NOMO-1 treated with dmso at 0.1 percent for 144 hours (cell line): ENCODE measurements at regions not wholly inside any gene's neighbourhood (a gene's known extent, or its start where the extent isn't known, plus 50 kb on each side); places are given as distances from the start of the nearest gene placed in this dataset.
"Not testable (repeated sequence)": the region's sequence is repeated elsewhere in the genome, so short reads cannot be mapped to it uniquely, and the experiment has no call there.

Experiments used
- DNase-seq: peaks from one replicate; lab custom pipeline; 2025; ENCODE audit not compliant: unreplicated experiment; lab: John Stamatoyannopoulos, UW

- no peak for DNase-seq
Measured at GRCh38 chr4:20124317-20125026, 127.2 kb upstream of the SLIT2 start.

GRCh38 chr4:20122198-20122988 is 129.3 kb upstream of the SLIT2 start:
- DNase-seq, result no peak

DNA sequence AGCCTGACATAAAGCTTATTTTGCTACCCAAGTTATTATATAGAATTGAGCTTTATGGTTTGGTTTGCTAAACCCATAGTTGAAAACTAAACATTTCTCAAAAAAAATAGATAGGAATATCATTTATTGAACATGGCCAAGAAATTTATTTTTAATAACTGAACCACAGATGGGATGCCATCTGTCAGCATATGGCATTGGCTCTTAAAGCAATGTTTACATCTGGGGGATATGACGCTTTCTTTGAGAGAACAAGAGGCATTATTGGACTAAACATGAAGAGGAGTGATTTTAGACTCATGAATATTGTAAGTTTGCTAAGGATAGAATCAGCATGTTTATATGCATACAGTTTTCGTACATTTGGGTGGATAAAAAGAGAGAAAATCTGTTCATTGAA is 132.6 kb upstream of the SLIT2 start:
- no peak for DNase-seq

- no peak for DNase-seq
Measured at GRCh38 chr4:20109391-20109790, 142.3 kb upstream of the SLIT2 start.

DNA sequence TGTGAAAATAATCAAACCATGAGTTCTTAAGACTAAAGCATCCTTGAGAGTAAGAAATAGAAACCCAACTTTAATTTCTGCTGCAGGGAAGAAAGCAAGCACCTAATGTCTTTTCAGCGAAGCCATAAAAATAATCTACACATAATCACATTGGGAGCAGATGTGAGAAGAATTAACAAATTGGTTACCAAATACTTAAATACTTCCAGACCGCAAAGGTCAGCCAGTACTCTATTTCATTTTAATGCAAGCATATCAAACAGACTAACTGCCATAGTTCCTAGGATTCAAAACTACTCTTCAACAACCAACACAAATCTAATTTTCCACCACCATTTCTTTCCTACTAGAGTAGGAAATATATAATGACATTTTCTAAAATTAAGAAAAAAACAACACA is 144.8 kb upstream of the SLIT2 start:
- no peak for DNase-seq

GRCh38 chr4:20101831-20102230 is 149.9 kb upstream of the SLIT2 start:
- no peak for DNase-seq

DNA sequence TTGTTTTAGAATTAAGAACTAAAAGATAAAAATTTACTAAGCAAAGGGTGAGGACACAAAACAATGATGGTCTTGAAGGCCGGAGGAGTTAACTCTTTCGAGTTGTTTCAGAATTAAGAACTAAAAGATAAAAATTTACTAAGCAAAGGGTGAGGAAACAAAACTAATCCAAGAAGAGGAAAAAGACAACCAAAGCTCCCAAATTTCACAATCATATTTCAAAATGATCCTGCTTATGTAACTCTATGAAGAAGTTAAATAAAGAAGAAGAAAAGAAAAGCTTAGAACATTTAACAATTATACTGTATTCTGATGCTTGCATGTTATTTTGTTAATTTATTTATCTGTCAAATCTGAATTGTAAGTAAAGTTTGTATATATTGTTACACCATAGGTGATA is 154.8 kb upstream of the SLIT2 start:
- DNase-seq, result no peak

- DNase-seq, result no peak
Measured at GRCh38 chr4:20095805-20096541, 155.7 kb upstream of the SLIT2 start.

- no peak for DNase-seq
Measured at GRCh38 chr4:20091781-20092180, 159.9 kb upstream of the SLIT2 start.

- DNase-seq, result no peak
Measured at GRCh38 chr4:20087522-20087911, 164.2 kb upstream of the SLIT2 start.

GRCh38 chr4:20086799-20087521 is 164.7 kb upstream of the SLIT2 start:
- peak; percentile 60 for DNase-seq

GRCh38 chr4:20086067-20086798 is 165.5 kb upstream of the SLIT2 start:
- DNase-seq, result no peak

DNA sequence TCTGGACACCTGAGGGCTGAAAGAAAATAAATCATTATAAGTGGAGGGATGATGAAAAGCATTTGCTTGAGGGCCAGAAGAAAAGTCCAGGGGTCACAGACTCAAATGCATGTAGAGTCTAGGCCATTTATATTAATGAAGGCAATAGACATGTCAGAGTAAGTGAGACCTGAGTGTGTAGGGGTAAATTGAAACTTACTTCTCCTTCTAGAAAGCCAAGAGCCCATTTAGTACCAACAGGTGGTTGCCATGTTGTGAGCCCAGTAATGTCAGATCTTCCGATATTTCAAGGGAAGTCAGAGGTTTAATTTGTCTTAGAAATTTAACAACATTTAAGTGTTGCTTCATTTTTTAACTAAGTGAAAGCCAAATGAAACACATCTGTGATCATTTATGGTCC is 166.1 kb upstream of the SLIT2 start:
- DNase-seq, result no peak

- DNase-seq, result no peak
Measured at GRCh38 chr4:20085156-20085555, 166.5 kb upstream of the SLIT2 start.

- no peak for DNase-seq
Measured at GRCh38 chr4:20084488-20084887, 167.2 kb upstream of the SLIT2 start.

- no peak for DNase-seq
Measured at GRCh38 chr4:20078644-20079043, 173.1 kb upstream of the SLIT2 start.

GRCh38 chr4:20075248-20075871 is 176.3 kb upstream of the SLIT2 start:
- DNase-seq, result peak; percentile 13

GRCh38 chr4:20074450-20074849 is 177.3 kb upstream of the SLIT2 start:
- DNase-seq, result no peak

DNA sequence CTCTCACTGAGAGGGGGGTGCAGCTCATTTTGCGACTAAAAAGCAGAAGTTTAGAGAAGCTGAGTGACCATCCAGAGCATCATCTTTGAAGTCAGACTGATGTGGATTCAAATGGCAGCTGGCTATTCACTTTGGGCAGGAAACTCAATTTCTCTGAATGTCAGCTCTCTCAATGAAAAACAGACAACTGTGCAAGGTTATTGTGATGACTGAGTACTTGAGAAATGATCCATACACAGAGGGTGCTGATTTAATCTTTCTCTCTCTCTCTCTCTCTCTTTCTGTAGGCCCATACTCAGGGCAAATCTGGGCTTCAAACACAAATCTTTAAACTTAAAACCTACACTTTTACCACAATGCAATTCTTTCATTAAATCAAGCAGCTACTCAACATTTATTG is 185.8 kb upstream of the SLIT2 start:
- no peak for DNase-seq

GRCh38 chr4:20062857-20063256 is 188.8 kb upstream of the SLIT2 start:
- DNase-seq, result not testable (repeated sequence)
